ENCODE measurements at regions not wholly inside any gene's neighbourhood (a gene's known extent, or its start where the extent isn't known, plus 50 kb on each side); places are given as distances from the start of the nearest gene placed in this dataset.

DNA sequence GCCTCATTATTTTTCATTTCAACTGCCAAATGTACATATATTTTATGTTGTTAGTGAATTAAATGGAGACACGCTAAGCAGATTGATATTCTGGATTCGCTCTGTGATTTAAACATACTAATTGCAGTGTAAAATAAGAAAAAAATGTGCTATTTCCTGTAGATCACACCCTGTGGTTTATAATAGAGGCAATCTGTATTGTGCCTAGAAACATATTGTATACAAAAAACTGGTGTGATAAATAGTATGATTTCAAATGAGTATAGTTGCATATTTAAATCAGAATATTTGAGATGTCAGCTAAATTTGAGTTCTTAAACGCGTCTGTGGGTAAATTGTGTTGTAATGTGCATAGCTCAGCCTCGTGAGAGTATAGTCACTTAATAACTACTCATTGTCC lies 643.9 kb downstream of the TBC1D4 start:
- TF ChIP-seq, protein P1, sequence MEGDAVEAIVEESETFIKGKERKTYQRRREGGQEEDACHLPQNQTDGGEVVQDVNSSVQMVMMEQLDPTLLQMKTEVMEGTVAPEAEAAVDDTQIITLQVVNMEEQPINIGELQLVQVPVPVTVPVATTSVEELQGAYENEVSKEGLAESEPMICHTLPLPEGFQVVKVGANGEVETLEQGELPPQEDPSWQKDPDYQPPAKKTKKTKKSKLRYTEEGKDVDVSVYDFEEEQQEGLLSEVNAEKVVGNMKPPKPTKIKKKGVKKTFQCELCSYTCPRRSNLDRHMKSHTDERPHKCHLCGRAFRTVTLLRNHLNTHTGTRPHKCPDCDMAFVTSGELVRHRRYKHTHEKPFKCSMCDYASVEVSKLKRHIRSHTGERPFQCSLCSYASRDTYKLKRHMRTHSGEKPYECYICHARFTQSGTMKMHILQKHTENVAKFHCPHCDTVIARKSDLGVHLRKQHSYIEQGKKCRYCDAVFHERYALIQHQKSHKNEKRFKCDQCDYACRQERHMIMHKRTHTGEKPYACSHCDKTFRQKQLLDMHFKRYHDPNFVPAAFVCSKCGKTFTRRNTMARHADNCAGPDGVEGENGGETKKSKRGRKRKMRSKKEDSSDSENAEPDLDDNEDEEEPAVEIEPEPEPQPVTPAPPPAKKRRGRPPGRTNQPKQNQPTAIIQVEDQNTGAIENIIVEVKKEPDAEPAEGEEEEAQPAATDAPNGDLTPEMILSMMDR (optimal IDR thresholded peaks at IDR 0.05 in 1 of 3, IDR thresholded peaks at IDR 0.05 in 1 of 3, conservative IDR thresholded peaks at IDR 0.05 in 1 of 3; ENCODE audit: extremely low read depth in 1 of 3, insufficient read depth in 2 of 3, low read length in 3 of 3): no peak
- TF ChIP-seq EZH2 (IDR thresholded peaks at IDR 0.05; ENCODE audit: low read length): no peak
